Liver (tissue), 8 donors: ENCODE measurements at regions not wholly inside any gene's neighbourhood (a gene's known extent, or its start where the extent isn't known, plus 50 kb on each side); places are given as distances from the start of the nearest gene placed in this dataset.

Experiments
- DNase-seq: peaks from one replicate; pipeline ENCODE4 v3.0.0-alpha.2; 2017; ENCODE audit warnings: low spot score
- H3K27ac ChIP-seq, 2 donors: one replicate each; pipeline ENCODE4 v1.7.0; 2013; ENCODE audit warnings: inconsistent platforms in 2 of 2, low read length in 2 of 2, control low read depth in 1 of 2, low read depth in 1 of 2, mild to moderate bottlenecking in 1 of 2
- H3K27me3 ChIP-seq, 4 donors: one replicate each; pipeline versions ENCODE4 v1.6.1 to v1.7.0; 2013; ENCODE audit warnings: low read length in 3 of 4, inconsistent platforms in 1 of 4, mild to moderate bottlenecking in 1 of 4, moderate library complexity in 1 of 4; ENCODE audit not compliant: control insufficient read depth in 4 of 4, insufficient read depth in 4 of 4
- H3K36me3 ChIP-seq, 4 donors: one replicate each; pipeline versions ENCODE4 v1.6.1 to v1.7.0; 2013; ENCODE audit warnings: low read length in 3 of 4, mild to moderate bottlenecking in 3 of 4, low read depth in 1 of 4, moderate library complexity in 1 of 4; ENCODE audit not compliant: control insufficient read depth in 4 of 4, insufficient read depth in 3 of 4
- H3K4me1 ChIP-seq, 4 donors: one replicate each; pipeline versions ENCODE4 v1.6.1 to v1.7.0; 2013; ENCODE audit warnings: low read length in 3 of 4, mild to moderate bottlenecking in 3 of 4, moderate library complexity in 1 of 4; ENCODE audit not compliant: control insufficient read depth in 4 of 4, insufficient read depth in 4 of 4
- H3K4me3 ChIP-seq, 3 donors: one replicate each; pipeline versions ENCODE4 v1.6.1 to v1.7.0; 2013; ENCODE audit warnings: low read length in 3 of 3, control low read depth in 1 of 3, low read depth in 1 of 3, mild to moderate bottlenecking in 1 of 3
- H3K9ac ChIP-seq, 2 donors: one replicate each; pipeline ENCODE4 v1.7.0; 2013; ENCODE audit warnings: low read length in 2 of 2, mild to moderate bottlenecking in 2 of 2, moderate library complexity in 2 of 2, control low read depth in 1 of 2, low read depth in 1 of 2
- H3K9me3 ChIP-seq, 4 donors: one replicate each; pipeline versions ENCODE4 v1.6.1 to v1.7.0; 2013; ENCODE audit warnings: low read length in 3 of 4; ENCODE audit not compliant: control insufficient read depth in 4 of 4
- ATF3 ChIP-seq: IDR thresholded peaks from 2 replicates; pipeline ENCODE4 v1.6.1; 2016; ENCODE audit warnings: antibody characterized with exemption
- CTCF ChIP-seq: fragments of 150-350 bp; IDR thresholded peaks from 2 replicates; pipeline ENCODE4 v1.5.1; 2017; ENCODE audit warnings: improper control_type of control experiment, low read depth, low read length; ENCODE audit not compliant: missing input control
- EGR1 ChIP-seq, 2 donors: IDR thresholded peaks; 2 replicates each; pipeline ENCODE4 v1.6.1; 2016 to 2018; ENCODE audit warnings: antibody characterized with exemption in 2 of 2, low read depth in 2 of 2
- FOXA1 ChIP-seq: IDR thresholded peaks from 2 replicates; pipeline ENCODE4 v1.6.1; 2016; ENCODE audit warnings: antibody characterized with exemption
- FOXA2 ChIP-seq: IDR thresholded peaks from 2 replicates; pipeline ENCODE4 v1.6.1; 2016; ENCODE audit warnings: antibody characterized with exemption
- GABPA ChIP-seq, 2 donors: IDR thresholded peaks in 1 of 2; conservative IDR thresholded peaks in 1 of 2; 2 replicates each; pipeline ENCODE4 v1.6.1; 2016; ENCODE audit warnings: antibody characterized with exemption in 2 of 2, mild to moderate bottlenecking in 1 of 2, moderate library complexity in 1 of 2
- HNF4A ChIP-seq, 2 donors: conservative IDR thresholded peaks; 2 replicates each; pipeline ENCODE4 v1.6.1; 2016; ENCODE audit warnings: antibody characterized with exemption in 2 of 2, mild to moderate bottlenecking in 2 of 2
- HNF4G ChIP-seq: IDR thresholded peaks from 2 replicates; pipeline ENCODE4 v1.6.1; 2016; ENCODE audit warnings: antibody characterized with exemption
- JUND ChIP-seq, 2 donors: IDR thresholded peaks; 2 replicates each; pipeline ENCODE4 v1.6.1; 2016; ENCODE audit warnings: antibody characterized with exemption in 2 of 2
- MAX ChIP-seq: IDR thresholded peaks from 2 replicates; pipeline ENCODE4 v1.6.1; 2016; ENCODE audit warnings: antibody characterized with exemption
- NR2F2 ChIP-seq: IDR thresholded peaks from 2 replicates; pipeline ENCODE4 v1.6.1; 2016; ENCODE audit warnings: antibody characterized with exemption
- RAD21 ChIP-seq, 2 donors: IDR thresholded peaks; 2 replicates each; pipeline ENCODE4 v1.6.1; 2016; ENCODE audit warnings: antibody characterized with exemption in 2 of 2, mild to moderate bottlenecking in 2 of 2
- RXRA ChIP-seq, 2 donors: IDR thresholded peaks; 2 replicates each; pipeline ENCODE4 v1.6.1; 2017 to 2018; ENCODE audit warnings: antibody characterized with exemption in 2 of 2, mild to moderate bottlenecking in 1 of 2
- SP1 ChIP-seq: IDR thresholded peaks from 2 replicates; pipeline ENCODE4 v1.6.1; 2018; ENCODE audit warnings: antibody characterized with exemption, mild to moderate bottlenecking
- TAF1 ChIP-seq: conservative IDR thresholded peaks from 2 replicates; pipeline ENCODE4 v1.6.1; 2016; ENCODE audit warnings: antibody characterized with exemption, mild to moderate bottlenecking
- YY1 ChIP-seq: IDR thresholded peaks from 2 replicates; pipeline ENCODE4 v1.6.1; 2016; ENCODE audit warnings: antibody characterized with exemption, mild to moderate bottlenecking
- WGBS: extraction: QIAGEN DNeasy Blood & Tissue Kit; methylation state at CpG from one replicate; pipeline ENCODE4 v1.1.7; 2013; 5-methylcytosine and 5-hydroxymethylcytosine counted together
- TF ChIP-seq, protein P1 (sequence below): IDR thresholded peaks from 2 replicates; pipeline ENCODE4 v1.6.1; 2016; ENCODE audit warnings: antibody characterized with exemption
- TF ChIP-seq, protein P2 (sequence below): IDR thresholded peaks from 2 replicates; pipeline ENCODE4 v1.6.1; 2016; ENCODE audit warnings: antibody characterized with exemption, mild to moderate bottlenecking
- donor health status: healthy.
- donor health status: healthy.
- donor health status: healthy.
- donor health status: healthy.
- donor health status: healthy.

DNA sequence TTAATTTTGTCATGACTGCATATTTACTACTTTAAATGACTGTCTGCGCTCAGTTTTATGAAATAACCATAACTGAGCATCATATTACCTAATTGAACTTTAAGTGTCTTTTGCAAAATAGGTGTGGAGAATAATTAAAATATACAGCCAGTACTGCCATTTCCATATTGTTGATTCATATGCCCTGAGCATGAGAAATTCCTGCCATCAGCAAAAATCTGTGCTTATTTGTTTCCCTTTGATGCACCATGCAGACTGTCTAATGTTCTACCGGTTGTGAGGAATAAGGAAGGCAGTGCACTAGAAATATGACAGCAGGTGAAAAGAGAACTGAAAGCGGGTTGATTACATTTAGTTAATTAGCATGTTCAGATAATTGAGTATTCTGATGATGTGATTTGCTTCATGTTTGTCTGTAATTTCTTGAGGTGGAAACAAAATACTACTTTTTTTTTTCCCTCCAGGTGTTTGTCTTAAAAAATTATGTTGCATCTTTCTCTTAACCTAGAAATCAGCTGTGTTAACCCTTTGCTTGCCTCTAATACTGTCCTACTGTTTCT is 229.4 kb upstream of the AZI2 start:
- no peak overlapping the region for H3K4me3 ChIP-seq
- H3K9me3 ChIP-seq, result no peaks in the 10 kb centered on the region
- DNase-seq, result no peak
- peaks cover 0 to 21% (median 9%) of the 10 kb centered on the region in 4 donors for H3K27me3 ChIP-seq
- no peak for TF ChIP-seq ATF3
- TF ChIP-seq MAX, result no peak
- no peak for TF ChIP-seq GABPA (IDR thresholded peaks at IDR 0.05 in 1 of 2, conservative IDR thresholded peaks at IDR 0.05 in 1 of 2)
- TF ChIP-seq, protein P1, sequence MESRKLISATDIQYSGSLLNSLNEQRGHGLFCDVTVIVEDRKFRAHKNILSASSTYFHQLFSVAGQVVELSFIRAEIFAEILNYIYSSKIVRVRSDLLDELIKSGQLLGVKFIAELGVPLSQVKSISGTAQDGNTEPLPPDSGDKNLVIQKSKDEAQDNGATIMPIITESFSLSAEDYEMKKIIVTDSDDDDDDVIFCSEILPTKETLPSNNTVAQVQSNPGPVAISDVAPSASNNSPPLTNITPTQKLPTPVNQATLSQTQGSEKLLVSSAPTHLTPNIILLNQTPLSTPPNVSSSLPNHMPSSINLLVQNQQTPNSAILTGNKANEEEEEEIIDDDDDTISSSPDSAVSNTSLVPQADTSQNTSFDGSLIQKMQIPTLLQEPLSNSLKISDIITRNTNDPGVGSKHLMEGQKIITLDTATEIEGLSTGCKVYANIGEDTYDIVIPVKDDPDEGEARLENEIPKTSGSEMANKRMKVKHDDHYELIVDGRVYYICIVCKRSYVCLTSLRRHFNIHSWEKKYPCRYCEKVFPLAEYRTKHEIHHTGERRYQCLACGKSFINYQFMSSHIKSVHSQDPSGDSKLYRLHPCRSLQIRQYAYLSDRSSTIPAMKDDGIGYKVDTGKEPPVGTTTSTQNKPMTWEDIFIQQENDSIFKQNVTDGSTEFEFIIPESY, result no peak
- TF ChIP-seq FOXA2, result no peak
- no peak for TF ChIP-seq TAF1
- no peak for TF ChIP-seq EGR1 (IDR thresholded peaks at IDR 0.05; ENCODE audit: low read depth in 2 of 2)
- no peak for TF ChIP-seq RAD21 (IDR thresholded peaks at IDR 0.05)
- TF ChIP-seq RXRA (IDR thresholded peaks at IDR 0.05), result no peak
- no peak for TF ChIP-seq SP1
- TF ChIP-seq NR2F2, result no peak
- no peak for TF ChIP-seq HNF4G
- no peak for TF ChIP-seq CTCF
- TF ChIP-seq, protein P2, sequence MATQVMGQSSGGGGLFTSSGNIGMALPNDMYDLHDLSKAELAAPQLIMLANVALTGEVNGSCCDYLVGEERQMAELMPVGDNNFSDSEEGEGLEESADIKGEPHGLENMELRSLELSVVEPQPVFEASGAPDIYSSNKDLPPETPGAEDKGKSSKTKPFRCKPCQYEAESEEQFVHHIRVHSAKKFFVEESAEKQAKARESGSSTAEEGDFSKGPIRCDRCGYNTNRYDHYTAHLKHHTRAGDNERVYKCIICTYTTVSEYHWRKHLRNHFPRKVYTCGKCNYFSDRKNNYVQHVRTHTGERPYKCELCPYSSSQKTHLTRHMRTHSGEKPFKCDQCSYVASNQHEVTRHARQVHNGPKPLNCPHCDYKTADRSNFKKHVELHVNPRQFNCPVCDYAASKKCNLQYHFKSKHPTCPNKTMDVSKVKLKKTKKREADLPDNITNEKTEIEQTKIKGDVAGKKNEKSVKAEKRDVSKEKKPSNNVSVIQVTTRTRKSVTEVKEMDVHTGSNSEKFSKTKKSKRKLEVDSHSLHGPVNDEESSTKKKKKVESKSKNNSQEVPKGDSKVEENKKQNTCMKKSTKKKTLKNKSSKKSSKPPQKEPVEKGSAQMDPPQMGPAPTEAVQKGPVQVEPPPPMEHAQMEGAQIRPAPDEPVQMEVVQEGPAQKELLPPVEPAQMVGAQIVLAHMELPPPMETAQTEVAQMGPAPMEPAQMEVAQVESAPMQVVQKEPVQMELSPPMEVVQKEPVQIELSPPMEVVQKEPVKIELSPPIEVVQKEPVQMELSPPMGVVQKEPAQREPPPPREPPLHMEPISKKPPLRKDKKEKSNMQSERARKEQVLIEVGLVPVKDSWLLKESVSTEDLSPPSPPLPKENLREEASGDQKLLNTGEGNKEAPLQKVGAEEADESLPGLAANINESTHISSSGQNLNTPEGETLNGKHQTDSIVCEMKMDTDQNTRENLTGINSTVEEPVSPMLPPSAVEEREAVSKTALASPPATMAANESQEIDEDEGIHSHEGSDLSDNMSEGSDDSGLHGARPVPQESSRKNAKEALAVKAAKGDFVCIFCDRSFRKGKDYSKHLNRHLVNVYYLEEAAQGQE, result no peak
- WGBS, result 60% methylated on average over 3 of the region's 3 CpGs
- peaks cover 6 to 19% (median 12%) of the 10 kb centered on the region in 4 donors for H3K4me1 ChIP-seq
- no peaks in the 10 kb centered on the region for H3K36me3 ChIP-seq
- no peak overlapping the region for H3K27ac ChIP-seq
- H3K9ac ChIP-seq, result no peak overlapping the region

- Histone ChIP-seq H3K27ac (no peak overlapping the region), H3K4me1 (no peaks in the 10 kb centered on the region), H3K9me3 (no peaks in the 10 kb centered on the region), H3K27me3 (no peaks in the 10 kb centered on the region), H3K4me3 (no peak overlapping the region), H3K36me3 (no peaks in the 10 kb centered on the region), H3K9ac (no peak overlapping the region)
- DNase-seq, result no peak
- TF ChIP-seq SP1, result no peak
- TF ChIP-seq TAF1, result no peak
- TF ChIP-seq YY1, result no peak
- TF ChIP-seq RAD21 (IDR thresholded peaks at IDR 0.05), result no peak
- TF ChIP-seq EGR1 (IDR thresholded peaks at IDR 0.05; ENCODE audit: low read depth in 2 of 2), result no peak
- TF ChIP-seq HNF4A (conservative IDR thresholded peaks at IDR 0.05), result no peak
- no peak for TF ChIP-seq ATF3
- TF ChIP-seq, protein P2, result no peak
- TF ChIP-seq GABPA (IDR thresholded peaks at IDR 0.05 in 1 of 2, conservative IDR thresholded peaks at IDR 0.05 in 1 of 2), result no peak
- TF ChIP-seq NR2F2, result no peak
- TF ChIP-seq RXRA (IDR thresholded peaks at IDR 0.05), result no peak
- TF ChIP-seq FOXA1, result no peak
- TF ChIP-seq FOXA2, result no peak
- TF ChIP-seq JUND (IDR thresholded peaks at IDR 0.05), result no peak
These were observed 237.7 kb upstream of the AZI2 start for GRCh38 chr3:28586325-28586724.
